GM12878 (cell line): ENCODE measurements at regions not wholly inside any gene's neighbourhood (a gene's known extent, or its start where the extent isn't known, plus 50 kb on each side); places are given as distances from the start of the nearest gene placed in this dataset.

ENCODE experiments used
- ATF3 ChIP-seq: IDR thresholded peaks from 2 replicates; pipeline ENCODE4 v1.6.1; 2011; ENCODE audit warnings: low read depth, mild to moderate bottlenecking, low read length, moderate library complexity, borderline replicate concordance; ENCODE audit errors: extremely low read depth
- CREB1 ChIP-seq: IDR thresholded peaks from 2 replicates; pipeline ENCODE4 v1.6.1; 2012; ENCODE audit warnings: low read depth, mild to moderate bottlenecking, inconsistent platforms
- CTCF ChIP-seq, 3 experiments: IDR thresholded peaks in 2 of 3; conservative IDR thresholded peaks in 1 of 3; 2 replicates each; pipeline ENCODE4 v1.5.1; 2011; ENCODE audit warnings: low read depth in 3 of 3, low read length in 3 of 3, mild to moderate bottlenecking in 3 of 3, control low read depth in 2 of 3, moderate library complexity in 2 of 3, inconsistent platforms in 1 of 3, mixed read lengths in 1 of 3; ENCODE audit not compliant: control insufficient read depth in 2 of 3, insufficient read depth in 1 of 3; ENCODE audit errors: extremely low read depth in 1 of 3
- JUND ChIP-seq: IDR thresholded peaks from 2 replicates; pipeline ENCODE4 v1.6.1; 2012; ENCODE audit warnings: low read depth, mild to moderate bottlenecking, low read length, improper control_type of control experiment, moderate library complexity
- KDM1A ChIP-seq: fragments of 200-600 bp; sonication (generic); IDR thresholded peaks from 2 replicates; pipeline ENCODE4 v1.6.1; 2016; ENCODE audit warnings: borderline replicate concordance
- MTA3 ChIP-seq: IDR thresholded peaks from 2 replicates; pipeline ENCODE4 v1.6.1; 2012; ENCODE audit warnings: low read length, inconsistent platforms, borderline replicate concordance
- NBN ChIP-seq: fragments of 450-650 bp; IDR thresholded peaks from 2 replicates; pipeline ENCODE4 v1.6.1; 2016
- NFYB ChIP-seq: IDR thresholded peaks from 2 replicates; pipeline ENCODE4 v1.6.1; 2011; ENCODE audit warnings: low read depth, mild to moderate bottlenecking, low read length, improper control_type of control experiment, moderate library complexity; ENCODE audit not compliant: insufficient read depth
- NRF1 ChIP-seq: conservative IDR thresholded peaks from 2 replicates; pipeline ENCODE4 v1.6.1; 2011; ENCODE audit warnings: mild to moderate bottlenecking, low read depth, low read length, improper control_type of control experiment
- POLR2AphosphoS5 ChIP-seq: IDR thresholded peaks from 2 replicates; pipeline ENCODE4 v1.6.1; 2011; ENCODE audit warnings: mild to moderate bottlenecking, low read length, inconsistent platforms
- SIN3A ChIP-seq: IDR thresholded peaks from 2 replicates; pipeline ENCODE4 v1.6.1; 2012; ENCODE audit warnings: low read depth, low read length, improper control_type of control experiment

GRCh38 chr7:156167987-156168386, 355.7 kb upstream of the SHH start:
- TF ChIP-seq ATF3 (no peak), CTCF (IDR thresholded peaks at IDR 0.05 in 2 of 3, conservative IDR thresholded peaks at IDR 0.05 in 1 of 3; ENCODE audit: control insufficient read depth in 2 of 3, extremely low read depth in 1 of 3, insufficient read depth in 1 of 3, low read depth in 3 of 3, low read length in 3 of 3) (no peak), NRF1 (no peak), POLR2AphosphoS5 (no peak), MTA3 (no peak), NBN (no peak), CREB1 (no peak), NFYB (no peak), KDM1A (no peak), JUND (no peak), SIN3A (no peak)
